Activated CD8-positive, alpha-beta T cell treated with anti-CD3 and anti-CD28 coated beads for 36 hours (primary cell): ENCODE measurements at regions not wholly inside any gene's neighbourhood (a gene's known extent, or its start where the extent isn't known, plus 50 kb on each side); places are given as distances from the start of the nearest gene placed in this dataset.

ENCODE experiments used
- ATAC-seq: fragments of 200-7000 bp; cut with Tn5 transposase; one replicate; pipeline ENCODE4 v1.10.0; 2021; ENCODE audit warnings: mild to moderate bottlenecking, moderate library complexity
- CTCF ChIA-PET: fragments of 350-600 bp; sonication (Branson Sonifier 250); formaldehyde crosslinking; loops from one replicate; lab custom pipeline; 2021; ENCODE audit warnings: antibody characterized with exemption; lab: Charles Lee
- POLR2A ChIA-PET: fragments of 350-600 bp; sonication (Branson Sonifier 250); formaldehyde crosslinking; loops from one replicate; lab custom pipeline; 2021; ENCODE audit warnings: antibody characterized with exemption; lab: Charles Lee
- DNase-seq: peaks from one replicate; pipeline ENCODE4 v3.0.0-alpha.2; 2020
- H3K27ac Mint-ChIP-seq: one replicate; pipeline ENCODE4 v1.8.0; 2021; ENCODE audit warnings: mild to moderate bottlenecking, mixed read lengths
- H3K27me3 Mint-ChIP-seq: one replicate; pipeline ENCODE4 v1.8.0; 2021; ENCODE audit warnings: mixed read lengths
- H3K36me3 Mint-ChIP-seq: one replicate; pipeline ENCODE4 v1.8.0; 2021; ENCODE audit warnings: low read depth, mixed read lengths
- H3K4me1 Mint-ChIP-seq: one replicate; pipeline ENCODE4 v1.8.0; 2021; ENCODE audit warnings: low read depth, mixed read lengths
- H3K4me3 Mint-ChIP-seq: one replicate; pipeline ENCODE4 v1.8.0; 2021; ENCODE audit warnings: mild to moderate bottlenecking, moderate library complexity, mixed read lengths
- H3K9me3 Mint-ChIP-seq: one replicate; pipeline ENCODE4 v1.8.0; 2021; ENCODE audit warnings: mixed read lengths
- intact Hi-C: fragments of 100-400 bp; cut with micrococcal nuclease; formaldehyde crosslinking; loops from one replicate; pipeline ENCODE4 v1.10.0; 2022
- TF ChIP-seq, protein P1 (sequence below): fragments of 200-600 bp; IDR thresholded peaks from one replicate; pipeline ENCODE4 v1.8.0; 2022; ENCODE audit warnings: antibody characterized with exemption, mild to moderate bottlenecking

DNA sequence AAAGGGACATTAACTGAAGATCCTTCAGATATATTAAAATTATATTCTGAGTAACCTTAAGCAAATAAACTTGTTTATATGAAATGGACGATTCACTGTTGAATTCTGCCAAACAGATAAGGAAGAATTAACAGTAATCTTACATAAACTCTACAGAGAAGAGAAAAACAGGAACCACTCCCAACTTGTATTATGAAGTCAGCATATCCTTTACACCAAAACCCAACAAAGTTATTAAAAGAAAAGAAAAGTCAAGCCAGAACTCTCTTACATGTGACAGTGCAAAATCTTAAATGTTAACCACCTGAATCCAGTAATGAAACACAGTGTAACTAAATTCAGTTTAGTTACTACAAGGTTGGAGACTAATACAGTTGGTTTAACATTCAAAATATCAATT is 185.8 kb downstream of the DEPDC1B start:
- CTCF ChIA-PET, result no interaction called here
- H3K27me3 Mint-ChIP-seq, result no peaks in the 10 kb centered on the region
- intact Hi-C loops, result no loop called here

DNA sequence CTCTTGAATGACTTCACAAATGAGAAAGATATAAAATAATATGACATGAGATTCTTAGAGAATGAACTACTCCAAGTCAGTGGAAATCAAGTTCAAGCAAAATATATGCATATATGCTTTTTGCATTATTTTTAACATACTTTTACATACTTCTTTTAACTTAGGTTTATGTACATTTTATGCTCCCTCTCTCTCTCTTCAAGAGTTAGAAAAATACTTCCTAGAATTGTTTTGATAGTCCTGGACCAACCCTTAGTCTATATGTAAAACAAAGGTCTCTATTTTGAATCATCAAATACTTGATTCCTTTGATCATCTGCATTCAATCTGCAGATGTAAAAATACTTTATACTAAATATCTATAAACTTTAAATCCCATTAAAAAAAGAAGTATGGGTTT is 187.8 kb downstream of the DEPDC1B start:
- DNase-seq (no peak), ATAC-seq (no peak)
- no peaks in the 10 kb centered on the region for H3K36me3 Mint-ChIP-seq
- H3K9me3 Mint-ChIP-seq, result no peaks in the 10 kb centered on the region
- TF ChIP-seq, protein P1, sequence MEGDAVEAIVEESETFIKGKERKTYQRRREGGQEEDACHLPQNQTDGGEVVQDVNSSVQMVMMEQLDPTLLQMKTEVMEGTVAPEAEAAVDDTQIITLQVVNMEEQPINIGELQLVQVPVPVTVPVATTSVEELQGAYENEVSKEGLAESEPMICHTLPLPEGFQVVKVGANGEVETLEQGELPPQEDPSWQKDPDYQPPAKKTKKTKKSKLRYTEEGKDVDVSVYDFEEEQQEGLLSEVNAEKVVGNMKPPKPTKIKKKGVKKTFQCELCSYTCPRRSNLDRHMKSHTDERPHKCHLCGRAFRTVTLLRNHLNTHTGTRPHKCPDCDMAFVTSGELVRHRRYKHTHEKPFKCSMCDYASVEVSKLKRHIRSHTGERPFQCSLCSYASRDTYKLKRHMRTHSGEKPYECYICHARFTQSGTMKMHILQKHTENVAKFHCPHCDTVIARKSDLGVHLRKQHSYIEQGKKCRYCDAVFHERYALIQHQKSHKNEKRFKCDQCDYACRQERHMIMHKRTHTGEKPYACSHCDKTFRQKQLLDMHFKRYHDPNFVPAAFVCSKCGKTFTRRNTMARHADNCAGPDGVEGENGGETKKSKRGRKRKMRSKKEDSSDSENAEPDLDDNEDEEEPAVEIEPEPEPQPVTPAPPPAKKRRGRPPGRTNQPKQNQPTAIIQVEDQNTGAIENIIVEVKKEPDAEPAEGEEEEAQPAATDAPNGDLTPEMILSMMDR, result no peak
- intact Hi-C loops, result no loop called here
- no peaks in the 10 kb centered on the region for H3K27me3 Mint-ChIP-seq
- ChIA-PET POLR2A (no interaction called here), CTCF (no interaction called here)
- no peaks in the 10 kb centered on the region for H3K4me1 Mint-ChIP-seq
- no peak overlapping the region for H3K4me3 Mint-ChIP-seq
- no peak overlapping the region for H3K27ac Mint-ChIP-seq

More for the DNA sequence above, 185.8 kb downstream of the DEPDC1B start:
- TF ChIP-seq, protein P1, result no peak
- Mint-ChIP-seq H3K4me1 (no peaks in the 10 kb centered on the region), H3K4me3 (no peak overlapping the region), H3K9me3 (no peaks in the 10 kb centered on the region), H3K36me3 (no peaks in the 10 kb centered on the region), H3K27ac (no peak overlapping the region)
- DNase-seq (no peak), ATAC-seq (no peak)
- POLR2A ChIA-PET, result no interaction called here

DNA sequence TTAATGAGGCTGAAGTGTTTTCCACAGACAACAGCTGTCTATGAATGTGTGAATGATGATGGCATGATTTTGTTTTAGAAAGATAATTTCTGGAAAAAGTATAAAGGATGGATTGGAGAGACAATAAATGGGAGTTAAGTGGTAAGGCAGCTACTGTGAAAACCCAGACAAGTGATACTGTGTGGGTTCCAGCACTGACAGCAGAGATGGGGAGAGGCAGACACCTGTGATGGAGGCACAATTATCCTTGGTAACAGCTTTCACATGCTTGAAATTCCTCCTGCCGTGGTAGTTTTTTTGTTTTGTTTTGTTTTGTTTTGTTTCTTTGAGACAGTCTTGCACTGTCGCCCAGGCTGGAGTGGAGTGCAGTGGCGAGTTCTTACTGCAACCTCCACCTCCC is 189.3 kb downstream of the DEPDC1B start:
- POLR2A ChIA-PET, result no interaction called here
- TF ChIP-seq, protein P1, result no peak
- intact Hi-C loops, result no loop called here
- CTCF ChIA-PET, result no interaction called here
- no peak for DNase-seq
- H3K4me3 Mint-ChIP-seq, result no peak overlapping the region
- no peaks in the 10 kb centered on the region for H3K9me3 Mint-ChIP-seq
- no peaks in the 10 kb centered on the region for H3K4me1 Mint-ChIP-seq
- no peak for ATAC-seq
- H3K27me3 Mint-ChIP-seq, result no peaks in the 10 kb centered on the region
- H3K36me3 Mint-ChIP-seq, result no peaks in the 10 kb centered on the region
- no peak overlapping the region for H3K27ac Mint-ChIP-seq

- TF ChIP-seq, protein P1, result no peak
- CTCF ChIA-PET, result interaction anchor here (1.5 kb wide), 1 partner anchor 159 kb away, joined by 3 read pairs; no protein-coding TSS in a partner anchor
- Mint-ChIP-seq H3K27ac (no peak overlapping the region), H3K4me3 (no peak overlapping the region), H3K4me1 (no peaks in the 10 kb centered on the region), H3K27me3 (no peaks in the 10 kb centered on the region), H3K9me3 (no peaks in the 10 kb centered on the region), H3K36me3 (no peaks in the 10 kb centered on the region)
- ATAC-seq (no peak), DNase-seq (no peak)
- POLR2A ChIA-PET, result no interaction called here
- intact Hi-C loops, result no loop called here
Measured at GRCh38 chr5:60510049-60510448, 189.9 kb downstream of the DEPDC1B start.

- ATAC-seq (no peak), DNase-seq (no peak)
- H3K36me3 Mint-ChIP-seq, result no peaks in the 10 kb centered on the region
- H3K27ac Mint-ChIP-seq, result no peak overlapping the region
- intact Hi-C loops, result no loop called here
- H3K4me1 Mint-ChIP-seq, result no peaks in the 10 kb centered on the region
- no peaks in the 10 kb centered on the region for H3K9me3 Mint-ChIP-seq
- ChIA-PET POLR2A (no interaction called here), CTCF (interaction anchor here (1.5 kb wide), 1 partner anchor 160 kb away, joined by 3 read pairs; no protein-coding TSS in a partner anchor)
- no peak overlapping the region for H3K4me3 Mint-ChIP-seq
- TF ChIP-seq, protein P1, result no peak
- no peaks in the 10 kb centered on the region for H3K27me3 Mint-ChIP-seq
Measured at GRCh38 chr5:60509519-60509918, 190.4 kb downstream of the DEPDC1B start.
